M059J (cell line): ENCODE measurements at regions not wholly inside any gene's neighbourhood (a gene's known extent, or its start where the extent isn't known, plus 50 kb on each side); places are given as distances from the start of the nearest gene placed in this dataset.
A peak's percentile ranks its signal among the peaks of the same experiment; 100 is the strongest.

Experiments used
- DNase-seq: peaks from one replicate; pipeline ENCODE4 v3.0.0-alpha.2; 2012; ENCODE audit warnings: low read depth

DNA sequence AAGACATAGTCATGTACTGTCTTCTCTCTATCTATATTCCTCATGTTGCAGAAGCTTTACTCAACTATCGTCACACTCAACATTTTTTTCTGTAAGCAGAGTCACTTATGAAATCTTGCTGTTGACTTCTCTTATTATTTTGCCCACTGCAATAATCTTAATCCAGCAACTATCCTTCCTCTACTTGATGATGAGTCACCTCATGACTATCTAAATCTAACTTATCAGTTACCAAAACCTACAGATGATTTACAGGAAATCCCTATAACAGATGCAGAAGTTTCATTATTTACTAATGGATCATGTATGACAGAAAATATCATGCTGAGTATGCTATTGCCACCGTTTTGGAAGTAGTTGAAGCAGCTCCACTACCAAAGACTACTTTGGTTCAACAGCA lies 378.9 kb downstream of the DUSP10 start:
- no peak for DNase-seq

DNA sequence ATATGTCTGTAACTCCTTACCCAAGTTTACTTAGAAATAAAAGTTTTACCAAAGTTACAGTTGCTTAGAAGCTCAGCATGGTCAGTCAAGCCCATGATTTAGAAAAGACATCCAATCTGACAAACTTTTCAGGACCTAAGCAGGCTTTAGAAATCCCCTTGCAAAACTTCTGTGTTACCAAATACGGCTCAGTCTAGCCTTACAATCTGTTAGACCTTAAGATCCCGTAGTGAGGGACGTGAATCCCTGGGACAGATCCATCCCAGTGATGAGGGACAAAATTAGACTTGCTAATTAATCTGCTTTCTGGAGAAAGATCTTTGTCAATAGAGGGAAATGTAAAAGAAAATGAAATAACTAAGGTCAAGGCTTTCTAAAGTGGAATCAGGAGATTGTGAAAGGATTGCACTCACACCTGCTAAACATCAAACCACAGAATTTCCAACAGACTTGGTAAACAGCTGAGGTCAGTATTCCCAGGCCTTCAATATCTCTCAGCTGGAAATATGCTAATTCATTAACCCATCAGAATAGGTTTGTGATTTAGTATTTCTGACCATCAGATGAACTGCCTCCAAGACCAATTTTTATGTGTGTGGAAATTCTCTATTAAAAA lies 375.3 kb downstream of the DUSP10 start:
- DNase-seq = no peak

GRCh38 chr1:221371705-221372104 lies 370.2 kb downstream of the DUSP10 start:
- no peak for DNase-seq

DNA sequence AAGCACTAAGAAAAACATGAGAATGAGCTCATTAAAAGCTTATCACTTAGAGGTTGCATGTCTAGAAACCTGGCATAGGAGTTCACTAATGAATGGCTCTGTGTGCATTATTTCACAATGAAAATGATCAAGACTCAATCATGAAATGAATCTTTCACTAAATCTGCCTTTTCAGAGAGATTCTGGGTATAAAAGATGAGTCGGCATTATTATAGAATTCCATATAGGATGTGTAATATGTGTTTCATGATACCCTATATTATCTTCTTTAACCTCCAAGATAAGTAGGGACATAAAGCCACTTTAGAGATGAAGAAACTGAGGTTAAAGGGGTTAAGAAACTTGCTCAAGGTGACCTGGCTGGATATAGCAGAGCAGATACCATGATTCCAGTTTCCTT lies 368.1 kb downstream of the DUSP10 start:
- no peak for DNase-seq

DNA sequence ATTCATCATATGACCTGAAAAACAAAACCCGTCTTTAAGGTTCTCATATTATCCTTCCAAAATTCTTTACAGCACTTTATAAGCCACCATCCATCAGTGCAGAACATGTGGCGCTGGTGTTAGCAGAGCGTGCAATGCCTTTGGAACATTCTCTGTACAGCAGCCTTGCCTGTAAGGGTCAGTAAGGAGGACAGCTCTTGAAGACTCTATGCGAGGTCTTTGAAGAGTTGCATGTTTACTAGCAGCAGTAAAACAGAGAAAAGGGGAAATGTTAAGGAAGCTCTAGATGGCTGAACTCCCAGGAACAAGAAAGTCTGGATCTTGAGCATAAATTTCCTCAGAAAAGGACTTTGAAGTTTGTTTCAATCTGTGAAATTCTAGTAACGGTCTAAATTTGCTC lies 365.6 kb downstream of the DUSP10 start:
- no peak for DNase-seq

DNA sequence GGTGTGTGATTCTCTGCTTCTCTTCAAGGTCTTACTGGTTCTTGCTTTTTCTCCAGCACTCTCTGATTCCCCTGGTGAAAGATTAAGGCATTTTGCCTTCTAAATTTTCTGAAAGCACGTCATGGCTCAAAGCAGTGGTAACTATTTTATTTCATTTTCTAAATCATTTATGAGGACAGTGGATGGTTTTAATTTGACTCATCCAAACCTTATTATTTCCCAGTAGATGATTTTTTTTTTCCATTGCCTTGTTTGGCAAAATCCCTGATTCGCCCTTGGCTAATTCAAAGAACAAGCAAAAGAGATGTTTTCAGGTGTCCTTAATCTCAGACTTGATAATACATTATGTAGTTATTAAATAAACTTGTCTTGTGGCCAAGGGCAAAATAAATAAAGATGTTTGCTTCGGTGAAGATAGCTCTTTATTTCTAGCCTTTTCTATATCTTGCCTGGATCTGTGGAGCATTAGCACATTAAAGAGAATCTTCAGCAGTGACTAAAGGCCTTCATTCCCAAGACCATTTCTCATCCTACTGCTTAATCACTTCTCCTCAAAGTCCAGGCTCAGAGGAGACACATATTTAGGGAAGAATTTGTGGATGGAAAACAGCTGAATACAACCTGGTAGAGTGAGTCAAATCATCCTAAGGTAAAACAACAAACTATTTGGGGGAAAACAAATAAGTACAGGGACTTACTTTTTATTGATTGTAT lies 359.8 kb downstream of the DUSP10 start:
- peak; percentile 41 for DNase-seq

DNA sequence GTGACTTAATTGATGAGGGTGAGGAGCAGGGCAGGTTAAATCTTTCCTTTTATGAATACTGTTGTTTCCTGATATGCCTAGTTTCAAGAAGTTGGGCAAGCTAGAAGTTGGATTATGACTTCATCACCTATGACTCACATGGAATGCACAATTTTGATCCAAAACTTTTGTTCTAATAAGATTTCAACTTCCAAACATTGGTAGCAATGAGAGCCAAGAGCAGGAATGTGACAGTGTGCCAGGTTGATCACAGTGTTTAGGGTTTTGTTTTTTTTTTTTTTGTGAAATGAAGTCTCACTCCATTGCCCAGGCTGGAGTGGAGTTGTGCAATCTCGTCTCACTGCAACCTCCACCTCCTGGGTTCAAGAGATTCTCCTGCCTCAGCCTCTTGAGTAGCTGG lies 349.4 kb downstream of the DUSP10 start:
- peak; percentile 95 for DNase-seq

DNA sequence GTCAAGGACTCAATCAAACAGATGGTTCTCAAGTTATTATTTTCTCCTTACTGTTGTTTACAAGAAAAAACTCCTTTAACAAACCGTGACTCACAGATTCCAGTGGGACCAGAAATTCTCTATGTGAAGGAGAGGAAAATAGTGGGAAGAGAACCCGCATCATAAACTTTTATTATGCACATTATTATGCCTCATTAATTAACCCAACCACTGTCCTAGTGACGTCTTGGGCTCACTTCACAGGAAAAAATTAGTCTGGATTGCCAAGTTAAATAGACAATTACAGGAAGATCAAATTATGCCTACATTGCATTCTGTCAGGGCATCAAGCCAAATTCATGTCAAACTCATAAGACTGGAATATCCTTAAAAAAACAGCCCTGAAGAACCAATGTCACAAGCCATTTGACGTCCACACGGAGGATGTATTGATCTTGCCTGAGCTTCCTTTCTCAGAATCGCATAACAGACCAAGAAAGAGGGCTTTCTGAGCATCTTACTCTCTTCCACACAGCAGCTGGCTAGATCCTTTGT lies 347.8 kb downstream of the DUSP10 start:
- DNase-seq = peak; percentile 98

DNA sequence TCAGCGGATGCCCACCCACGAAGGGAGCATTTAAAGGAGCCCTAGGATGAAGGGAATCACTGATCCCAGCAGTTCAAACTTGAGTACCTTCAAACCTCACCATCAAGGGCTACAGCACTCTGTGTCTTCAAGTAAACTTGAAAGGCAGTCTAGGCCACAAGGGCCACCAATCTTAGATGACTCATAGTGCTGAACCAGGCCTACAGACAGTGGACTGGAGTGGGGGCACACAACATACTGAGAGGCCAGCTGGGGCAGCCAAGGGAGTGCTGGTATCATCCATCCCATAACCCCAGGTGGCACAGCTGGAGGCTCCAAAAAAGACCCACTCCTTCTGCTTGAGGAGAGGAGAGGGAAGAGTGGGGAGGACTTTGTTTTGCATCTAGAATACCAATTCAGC lies 345.4 kb downstream of the DUSP10 start:
- DNase-seq = peak; percentile 66

DNA sequence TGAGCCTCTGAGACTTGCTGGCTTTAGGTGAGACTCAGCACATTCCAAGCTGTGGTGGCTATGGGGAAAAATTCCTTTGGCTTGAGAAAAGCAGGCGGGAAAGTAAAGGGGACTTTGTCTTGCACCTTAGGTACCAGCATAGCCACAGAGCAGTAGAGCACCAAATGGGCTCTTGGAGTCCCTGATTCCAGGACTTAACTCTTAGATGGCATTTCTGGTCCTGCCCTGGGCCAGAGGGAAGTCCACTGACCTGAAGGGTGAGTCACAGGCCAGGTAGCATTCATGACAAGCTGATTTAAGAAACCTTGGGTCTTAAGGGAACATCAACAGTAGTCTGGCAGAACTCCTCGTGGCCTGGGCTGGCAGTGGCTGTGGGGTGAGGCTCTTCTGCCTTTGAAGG lies 344.7 kb downstream of the DUSP10 start:
- DNase-seq = peak; percentile 80

DNA sequence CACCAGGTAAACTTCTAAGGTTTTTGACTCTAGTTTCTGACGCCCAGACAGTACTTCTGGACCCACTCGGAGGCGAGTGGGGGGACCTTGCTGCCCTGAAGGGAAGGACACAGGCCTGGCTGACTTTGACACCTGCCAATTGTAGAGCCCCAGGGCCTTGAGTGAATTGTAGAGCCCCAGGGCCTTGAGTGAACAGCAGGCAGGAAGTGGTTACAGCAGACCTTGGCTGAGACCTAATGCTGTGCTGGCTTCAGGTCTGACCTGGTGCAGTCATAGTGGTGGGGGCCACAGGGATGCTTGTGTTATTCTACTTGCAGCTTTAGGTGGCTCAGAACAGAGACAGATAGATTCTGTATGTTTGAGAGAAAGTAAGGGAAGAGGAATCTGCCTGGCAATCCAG lies 344.3 kb downstream of the DUSP10 start:
- DNase-seq = peak; percentile 85

- DNase-seq = no peak
These were observed 336.7 kb downstream of the DUSP10 start for GRCh38 chr1:221405146-221405545.

DNA sequence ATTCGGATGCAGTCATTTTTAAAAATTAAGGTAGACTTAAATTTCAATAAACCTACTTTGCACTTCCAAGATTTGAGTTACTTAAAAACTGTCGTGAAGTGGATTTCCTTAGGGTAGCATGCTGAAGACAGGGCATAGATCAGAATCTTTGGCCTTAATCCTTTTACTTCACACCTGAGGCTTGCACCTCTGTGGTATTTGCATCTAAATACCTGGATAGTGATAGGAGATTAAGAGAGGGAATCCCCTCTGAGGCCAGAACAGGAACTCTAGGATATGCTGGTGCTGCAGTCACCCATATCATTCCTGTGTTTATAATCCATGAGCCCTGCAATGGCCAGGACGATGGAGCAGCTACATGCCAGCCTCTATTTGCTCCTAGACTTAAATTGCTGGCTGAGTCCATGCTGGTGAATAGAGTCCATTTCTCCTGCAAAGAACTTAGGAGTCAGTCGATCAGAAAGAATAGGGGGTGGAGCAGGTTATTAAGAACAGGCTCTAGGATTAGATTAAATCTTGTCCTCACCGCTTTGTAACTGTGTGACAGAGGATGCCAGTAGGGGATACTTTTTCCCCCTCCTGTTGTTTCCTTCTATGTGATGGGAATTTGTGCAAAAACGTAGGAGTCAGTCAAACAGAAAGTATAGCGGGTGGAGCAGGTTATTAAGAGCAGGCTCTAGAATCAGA lies 333.6 kb downstream of the DUSP10 start:
- no peak for DNase-seq

DNA sequence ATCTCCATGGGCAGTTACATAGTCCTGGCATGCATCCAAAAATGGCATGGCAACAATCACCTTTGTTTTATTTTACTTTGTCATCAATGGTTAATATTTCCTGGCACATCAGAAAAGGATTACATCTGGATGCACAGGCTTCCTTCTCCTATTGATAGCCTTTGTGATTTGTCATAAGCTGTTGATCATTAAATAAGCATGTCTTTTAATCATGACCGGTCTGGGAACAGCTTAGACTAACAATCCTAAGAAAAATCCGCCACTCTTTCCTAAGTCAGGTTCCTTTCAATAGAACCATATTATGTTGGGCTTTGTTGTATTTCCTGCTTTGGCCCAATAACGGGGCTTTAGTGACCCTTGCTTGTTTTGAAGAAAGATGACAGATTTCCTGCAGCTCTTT lies 330.6 kb downstream of the DUSP10 start:
- no peak for DNase-seq

GRCh38 chr1:221414772-221415539 lies 326.9 kb downstream of the DUSP10 start:
- no peak for DNase-seq

DNA sequence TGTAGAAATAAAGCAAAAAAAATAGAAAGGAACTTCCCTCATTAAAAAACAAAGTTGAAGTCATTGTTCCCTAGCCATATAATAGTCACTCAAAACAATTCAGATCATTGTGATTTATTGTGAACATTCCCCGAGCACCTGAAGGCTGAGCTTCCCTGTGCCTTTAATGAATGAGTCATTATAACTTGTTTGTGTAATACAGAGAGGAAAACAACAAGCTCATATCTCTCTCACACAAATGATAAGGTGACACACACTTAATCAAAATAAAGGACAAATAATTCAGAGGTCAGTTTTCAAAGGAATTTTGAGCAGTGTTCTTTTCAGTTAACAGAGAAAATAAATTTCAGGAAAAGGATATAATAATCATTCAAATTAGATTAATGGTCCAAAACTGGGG lies 326.2 kb downstream of the DUSP10 start:
- peak; percentile 37 for DNase-seq

GRCh38 chr1:221416142-221416541 lies 325.7 kb downstream of the DUSP10 start:
- no peak for DNase-seq

GRCh38 chr1:221416723-221417122 lies 325.2 kb downstream of the DUSP10 start:
- DNase-seq = no peak

DNA sequence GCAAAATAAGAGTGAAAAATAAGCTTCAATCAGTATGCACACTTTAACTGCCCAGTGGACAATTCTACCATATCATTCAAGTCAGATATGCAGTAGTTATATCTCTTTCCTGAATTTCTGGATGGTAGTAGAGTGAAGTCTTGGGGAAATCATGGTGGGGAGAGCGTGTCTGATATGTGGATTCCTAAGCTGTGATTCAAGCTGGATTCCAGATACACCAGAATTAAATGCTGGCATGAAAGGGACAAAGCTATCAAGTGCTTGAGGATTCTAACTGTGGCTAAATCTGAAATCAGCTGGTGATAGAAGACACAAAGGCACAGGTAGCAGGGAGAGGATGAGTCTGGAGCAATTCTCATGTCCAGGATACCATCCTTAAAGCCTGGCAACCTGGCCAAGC lies 323.5 kb downstream of the DUSP10 start:
- peak; percentile 77 for DNase-seq

DNA sequence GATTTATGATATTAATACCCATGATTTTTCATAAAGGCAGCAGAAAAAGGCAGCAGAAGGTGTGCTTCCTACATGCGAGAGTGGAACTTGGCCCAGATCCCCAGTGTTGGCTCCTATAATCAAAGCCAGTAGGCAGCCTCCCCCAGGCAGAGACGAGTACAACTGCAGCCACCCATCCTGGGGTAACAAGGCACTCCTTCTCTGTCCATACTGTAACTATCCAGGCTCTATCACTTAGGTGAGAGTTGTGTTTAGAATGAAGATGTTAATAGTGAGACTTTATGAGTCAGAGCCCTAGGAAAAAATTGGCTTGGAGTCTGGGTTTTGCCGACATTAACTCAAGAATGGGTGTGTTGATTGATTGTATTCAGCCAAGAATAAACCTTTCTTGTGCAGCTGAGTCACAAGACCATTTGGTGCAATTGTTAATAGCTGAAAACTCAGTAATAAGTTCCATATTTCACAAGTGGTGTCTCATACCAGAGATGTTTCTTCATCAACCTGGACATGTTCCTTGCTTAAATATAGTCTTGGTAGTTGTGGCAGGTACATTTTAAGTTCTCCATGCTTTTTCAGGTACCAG lies 322.3 kb downstream of the DUSP10 start:
- DNase-seq = peak; percentile 78

GRCh38 chr1:221429264-221429663 lies 312.6 kb downstream of the DUSP10 start:
- peak; percentile 72 for DNase-seq
